SIG-M5 treated with dmso at 0.1 percent for 504 hours (cell line): ENCODE measurements at regions not wholly inside any gene's neighbourhood (a gene's known extent, or its start where the extent isn't known, plus 50 kb on each side); places are given as distances from the start of the nearest gene placed in this dataset.

Experiments used
- DNase-seq: peaks from one replicate; lab custom pipeline; 2025; ENCODE audit not compliant: unreplicated experiment; lab: John Stamatoyannopoulos, UW

- no peak for DNase-seq
These were observed 458.0 kb upstream of the DEPDC1 start for GRCh38 chr1:68954841-68955240.

- DNase-seq: no peak
These were observed 458.5 kb upstream of the DEPDC1 start for GRCh38 chr1:68955424-68955823.

- no peak for DNase-seq
These were observed 462.1 kb upstream of the DEPDC1 start for GRCh38 chr1:68958958-68959357.

- no peak for DNase-seq
These were observed 462.7 kb upstream of the DEPDC1 start for GRCh38 chr1:68959461-68960030.

- no peak for DNase-seq
These were observed 464.3 kb upstream of the DEPDC1 start for GRCh38 chr1:68961143-68961542.

GRCh38 chr1:68963353-68963752 is 466.5 kb upstream of the DEPDC1 start:
- no peak for DNase-seq

GRCh38 chr1:68969441-68969840 is 472.6 kb upstream of the DEPDC1 start:
- DNase-seq: no peak

GRCh38 chr1:68970571-68970970 is 473.7 kb upstream of the DEPDC1 start:
- no peak for DNase-seq

- no peak for DNase-seq
These were observed 476.8 kb upstream of the DEPDC1 start for GRCh38 chr1:68973459-68974244.

- DNase-seq: no peak
These were observed 477.6 kb upstream of the DEPDC1 start for GRCh38 chr1:68974447-68974846.

- no peak for DNase-seq
These were observed 478.5 kb upstream of the DEPDC1 start for GRCh38 chr1:68975212-68975933.

- no peak for DNase-seq
These were observed 480.2 kb upstream of the DEPDC1 start for GRCh38 chr1:68976916-68977610.

GRCh38 chr1:68979891-68980290 is 483.0 kb upstream of the DEPDC1 start:
- DNase-seq: no peak

GRCh38 chr1:68984289-68984688 is 487.4 kb upstream of the DEPDC1 start:
- no peak for DNase-seq

- DNase-seq: no peak
These were observed 497.2 kb upstream of the DEPDC1 start for GRCh38 chr1:68994096-68994495.

- DNase-seq: no peak
These were observed 519.6 kb upstream of the DEPDC1 start for GRCh38 chr1:69016468-69016867.

GRCh38 chr1:69029649-69030048 is 532.8 kb upstream of the DEPDC1 start:
- DNase-seq: no peak

- DNase-seq: no peak
These were observed 529.3 kb upstream of the LRRC7 start for GRCh38 chr1:69038379-69038778.

GRCh38 chr1:69045572-69045971 is 522.1 kb upstream of the LRRC7 start:
- no peak for DNase-seq

- DNase-seq: peak; percentile 30
These were observed 512.5 kb upstream of the LRRC7 start for GRCh38 chr1:69055194-69055593.

GRCh38 chr1:69058454-69058853 is 509.3 kb upstream of the LRRC7 start:
- no peak for DNase-seq
